HepG2 (cell line): ENCODE measurements at regions not wholly inside any gene's neighbourhood (a gene's known extent, or its start where the extent isn't known, plus 50 kb on each side); places are given as distances from the start of the nearest gene placed in this dataset.

Experiments used
- ATAC-seq: fragments of 200-7000 bp; cut with Tn5 transposase; 3 replicates; pipeline ENCODE4 v1.9.1; 2020; ENCODE audit warnings: mild to moderate bottlenecking, moderate library complexity
- BruUV-seq: library from RNA; stranded (reverse); fragments of 400-500 nt; replicated peaks from 2 replicates; lab custom pipeline; 2021; lab: Mats Ljungman, UMichigan
- CTCF ChIA-PET: fragments of 300-600 bp; formaldehyde crosslinking; extraction: SDS; loops from one replicate; lab custom pipeline; 2021; ENCODE audit warnings: low total read pairs, inconsistent platforms, low intra/inter-chr PET ratio; lab: Yijun Ruan, JAX
- POLR2A ChIA-PET: fragments of 350-600 bp; sonication (Branson Sonifier 250); formaldehyde crosslinking; loops from one replicate; lab custom pipeline; 2020; ENCODE audit warnings: antibody characterized with exemption, inconsistent platforms; lab: Yijun Ruan, JAX
- DNase-seq: peaks from one replicate; pipeline ENCODE4 v3.0.0-alpha.2; 2015; ENCODE audit warnings: low spot score
- FAIRE-seq: peaks from 3 replicates; lab custom pipeline; 2011; peaks lifted over from hg19 to GRCh38; lab: Jason Lieb, UNC
- H2AFZ ChIP-seq: one replicate; pipeline ENCODE4 v1.6.1; 2011; ENCODE audit warnings: low read length, inconsistent platforms
- H3K27ac ChIP-seq: fragments of 300-600 bp; 3 replicates; pipeline ENCODE4 v1.8.0; 2011; ENCODE audit warnings: mixed run types, mild to moderate bottlenecking, mixed read lengths, low read length, inconsistent platforms; ENCODE audit not compliant: insufficient read depth; ENCODE audit errors: extremely low read length
- H3K27me3 ChIP-seq, 2 experiments: fragments of 200-600 bp in 1 of 2; 2 replicates in 1 of 2; 3 replicates in 1 of 2; pipeline versions ENCODE4 v1.6.0 to v1.8.0; 2011; ENCODE audit warnings: low read length in 2 of 2, mild to moderate bottlenecking in 2 of 2, moderate library complexity in 2 of 2, inconsistent platforms in 1 of 2; ENCODE audit not compliant: insufficient read depth in 2 of 2, control insufficient read depth in 1 of 2
- H3K36me3 ChIP-seq, 2 experiments: fragments of 200-600 bp in 1 of 2; replicated peaks in 1 of 2; 2 replicates in 1 of 2; 3 replicates in 1 of 2; pipeline versions ENCODE4 v1.5.1 to v1.8.0; 2011; ENCODE audit warnings: low read length in 2 of 2, inconsistent platforms in 1 of 2; ENCODE audit not compliant: insufficient read depth in 2 of 2, control insufficient read depth in 1 of 2
- H3K4me1 ChIP-seq: 2 replicates; pipeline ENCODE4 v1.5.1; 2012; ENCODE audit warnings: low read length, inconsistent platforms; ENCODE audit not compliant: insufficient read depth
- H3K4me2 ChIP-seq: 2 replicates; pipeline ENCODE4 v1.6.0; 2011; ENCODE audit warnings: low read depth, low read length, inconsistent platforms
- H3K4me3 ChIP-seq, 3 experiments: fragments of 200-600 bp in 1 of 3; sonication (generic), shearing (Covaris generic) in 1 of 3; replicated peaks in 1 of 3; 2 replicates each; pipeline ENCODE4 v1.5.1; 2011 to 2016; ENCODE audit warnings: low read length in 3 of 3, inconsistent platforms in 2 of 3, low read depth in 2 of 3, mild to moderate bottlenecking in 2 of 3, control low read depth in 1 of 3, mixed read lengths in 1 of 3; ENCODE audit not compliant: insufficient read depth in 1 of 3
- H3K79me2 ChIP-seq: one replicate; pipeline ENCODE4 v1.6.1; 2011; ENCODE audit warnings: low read length, inconsistent platforms; ENCODE audit not compliant: insufficient read depth
- H3K9ac ChIP-seq: 2 replicates; pipeline ENCODE4 v1.6.0; 2011; ENCODE audit warnings: mild to moderate bottlenecking, low read depth, low read length, inconsistent platforms; ENCODE audit not compliant: insufficient read depth
- H3K9me3 ChIP-seq: 2 replicates; pipeline ENCODE4 v1.5.1; 2012; ENCODE audit warnings: mild to moderate bottlenecking, low read length
- H4K20me1 ChIP-seq: 2 replicates; pipeline ENCODE4 v1.6.0; 2011; ENCODE audit warnings: inconsistent platforms, mild to moderate bottlenecking, low read length, moderate library complexity; ENCODE audit not compliant: insufficient read depth
- CBX5 ChIP-seq: sonication (generic); formaldehyde crosslinking; IDR thresholded peaks from 2 replicates; pipeline ENCODE4 v1.4.0; 2020; ENCODE audit warnings: missing genetic modification reagents, borderline replicate concordance
- TOPORS ChIP-seq: sonication (generic); formaldehyde crosslinking; IDR thresholded peaks from 2 replicates; pipeline ENCODE4 v1.8.0; 2023; ENCODE audit warnings: mild to moderate bottlenecking, missing genetic modification reagents
- ZKSCAN5 ChIP-seq: sonication (generic); formaldehyde crosslinking; IDR thresholded peaks from 2 replicates; pipeline ENCODE4 v1.5.1; 2020; ENCODE audit warnings: mild to moderate bottlenecking, missing genetic modification reagents
- ZNF101 ChIP-seq: sonication (generic); formaldehyde crosslinking; IDR thresholded peaks from 2 replicates; pipeline ENCODE4 v1.4.0; 2020; ENCODE audit warnings: mild to moderate bottlenecking, low read depth, missing genetic modification reagents, borderline replicate concordance
- ZNF747 ChIP-seq: sonication (generic); formaldehyde crosslinking; IDR thresholded peaks from 2 replicates; pipeline ENCODE4 v1.8.1; 2023; ENCODE audit warnings: missing genetic modification reagents, mild to moderate bottlenecking, borderline replicate concordance
- WGBS: methylation state at CpG from one replicate; pipeline ENCODE4 v1.1.6; 2017; ENCODE audit warnings: low lambda C conversion rate; 5-methylcytosine and 5-hydroxymethylcytosine counted together
- in situ Hi-C: cut with HindIII; loops from 2 replicates; pipeline ENCODE4 v1.10.0; 2017; ENCODE audit warnings: low pct_unique_long_range_greater_than_20kb; ENCODE audit not compliant: extremely low pct_ligation_motif_present
- intact Hi-C: fragments of 100-400 bp; cut with micrococcal nuclease; formaldehyde crosslinking; loops from one replicate; pipeline ENCODE4 v1.10.0; 2022; ENCODE audit not compliant: unreplicated experiment
- TF ChIP-seq, protein P1 (sequence below): sonication (generic); formaldehyde crosslinking; IDR thresholded peaks from 2 replicates; pipeline ENCODE4 v1.4.0; 2020; ENCODE audit warnings: missing genetic modification reagents

DNA sequence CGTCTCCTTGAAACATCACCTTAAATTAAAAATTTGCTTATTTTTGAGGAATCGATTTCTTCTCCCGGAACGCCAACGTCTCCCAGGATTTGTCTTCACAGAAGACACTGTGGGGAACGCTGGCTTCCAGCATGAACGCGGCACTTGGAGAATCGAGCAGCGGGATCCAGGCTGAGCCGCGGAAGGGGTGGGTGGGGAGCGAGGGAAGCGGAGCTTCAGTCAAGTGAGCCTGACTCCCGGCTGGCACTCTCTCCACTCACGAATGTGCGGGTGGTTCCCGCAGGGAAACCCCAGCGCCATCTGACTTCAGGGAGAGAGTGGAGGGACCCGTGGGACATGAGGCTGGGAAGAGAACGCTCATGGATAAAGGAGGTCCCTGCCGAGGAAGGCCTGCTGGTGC lies 506.0 kb upstream of the TMEM132C start (continued):
- TF ChIP-seq, protein P1, sequence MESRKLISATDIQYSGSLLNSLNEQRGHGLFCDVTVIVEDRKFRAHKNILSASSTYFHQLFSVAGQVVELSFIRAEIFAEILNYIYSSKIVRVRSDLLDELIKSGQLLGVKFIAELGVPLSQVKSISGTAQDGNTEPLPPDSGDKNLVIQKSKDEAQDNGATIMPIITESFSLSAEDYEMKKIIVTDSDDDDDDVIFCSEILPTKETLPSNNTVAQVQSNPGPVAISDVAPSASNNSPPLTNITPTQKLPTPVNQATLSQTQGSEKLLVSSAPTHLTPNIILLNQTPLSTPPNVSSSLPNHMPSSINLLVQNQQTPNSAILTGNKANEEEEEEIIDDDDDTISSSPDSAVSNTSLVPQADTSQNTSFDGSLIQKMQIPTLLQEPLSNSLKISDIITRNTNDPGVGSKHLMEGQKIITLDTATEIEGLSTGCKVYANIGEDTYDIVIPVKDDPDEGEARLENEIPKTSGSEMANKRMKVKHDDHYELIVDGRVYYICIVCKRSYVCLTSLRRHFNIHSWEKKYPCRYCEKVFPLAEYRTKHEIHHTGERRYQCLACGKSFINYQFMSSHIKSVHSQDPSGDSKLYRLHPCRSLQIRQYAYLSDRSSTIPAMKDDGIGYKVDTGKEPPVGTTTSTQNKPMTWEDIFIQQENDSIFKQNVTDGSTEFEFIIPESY: no peak
- TF ChIP-seq, all 625 proteins: peak for 0

DNA sequence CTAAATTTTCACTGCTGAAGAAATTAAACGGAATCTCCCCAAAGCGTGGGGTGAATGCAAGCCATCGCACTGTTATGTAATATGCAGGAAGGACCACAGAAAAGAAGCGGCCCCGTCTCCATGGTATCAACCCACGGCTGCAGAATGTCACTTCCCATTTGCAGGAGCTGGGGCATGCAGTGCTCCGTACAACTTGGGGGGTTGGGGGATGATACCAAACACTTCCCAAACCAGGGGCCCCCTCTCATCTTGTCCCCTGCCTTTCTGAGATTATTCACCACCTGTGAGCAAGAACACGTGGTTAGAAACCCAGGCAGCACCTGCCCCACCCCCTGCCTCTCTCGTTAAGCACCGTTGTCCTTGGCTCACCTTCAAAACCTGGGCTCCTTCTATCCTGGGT lies 505.1 kb upstream of the TMEM132C start:
- in situ Hi-C loops: no loop called here
- H4K20me1 ChIP-seq: no peaks in the 10 kb centered on the region
- peaks cover 34% of the 10 kb centered on the region for H3K9me3 ChIP-seq
- POLR2A ChIA-PET: no interaction called here
- 18% methylated on average over 10 of the region's 10 CpGs for WGBS
- H3K27ac ChIP-seq: no peak overlapping the region
- no TSS peak for BruUV-seq
- no peak overlapping the region for H3K9ac ChIP-seq
- DNase-seq: no peak
- no peak for ATAC-seq
- H3K36me3 ChIP-seq: no peaks in the 10 kb centered on the region
- no peak for FAIRE-seq
- CTCF ChIA-PET: no interaction called here
- TF ChIP-seq CBX5 (CRISPR knock-in tag): no peak
- TF ChIP-seq, all 625 proteins: peak for 0
- no peaks in the 10 kb centered on the region for H3K27me3 ChIP-seq
- intact Hi-C loops: no loop called here
- H2AFZ ChIP-seq: no peak overlapping the region
- no peaks in the 10 kb centered on the region for H3K4me1 ChIP-seq
- no peaks in the 10 kb centered on the region for H3K79me2 ChIP-seq
- no peak overlapping the region for H3K4me3 ChIP-seq
- H3K4me2 ChIP-seq: no peak overlapping the region

DNA sequence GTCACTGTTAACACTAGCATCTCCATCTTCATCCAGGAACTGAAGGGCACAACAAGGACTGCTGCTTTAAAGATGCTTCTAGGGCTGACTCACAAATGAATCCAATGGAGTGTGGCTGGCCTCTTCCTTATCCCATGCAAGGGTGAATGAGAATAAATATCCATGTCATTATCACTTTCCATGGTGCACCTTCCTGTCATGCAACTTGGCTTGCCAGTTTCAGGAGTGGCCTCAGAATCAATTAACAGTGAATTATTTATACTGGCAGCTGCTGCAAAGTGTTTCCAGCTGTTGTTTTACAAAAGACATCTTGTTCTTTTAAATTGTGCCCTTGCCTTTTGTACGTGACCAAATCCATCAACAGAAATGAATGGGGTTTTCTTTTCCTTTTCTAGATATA lies 499.3 kb upstream of the TMEM132C start:
- Histone ChIP-seq H3K4me3 (no peak overlapping the region), H2AFZ (no peak overlapping the region), H4K20me1 (no peaks in the 10 kb centered on the region), H3K9ac (no peak overlapping the region), H3K27ac (no peak overlapping the region), H3K27me3 (no peaks in the 10 kb centered on the region), H3K79me2 (no peaks in the 10 kb centered on the region), H3K9me3 (peaks cover 40% of the 10 kb centered on the region), H3K4me2 (no peak overlapping the region), H3K36me3 (no peaks in the 10 kb centered on the region), H3K4me1 (no peaks in the 10 kb centered on the region)
- intact Hi-C loops (no loop called here), in situ Hi-C loops (no loop called here)
- no peak for FAIRE-seq
- POLR2A ChIA-PET: no interaction called here
- CTCF ChIA-PET: no interaction called here
- WGBS: 0% methylated on average over 1 of the region's 1 CpG
- TF ChIP-seq ZNF101 (CRISPR knock-in tag): no peak
- TF ChIP-seq ZKSCAN5 (CRISPR knock-in tag): no peak
- TF ChIP-seq TOPORS (CRISPR knock-in tag): no peak
- TF ChIP-seq ZNF747: no peak
- DNase-seq: no peak
- ATAC-seq: no peak
- BruUV-seq: no TSS peak
